HCT116 (cell line): ENCODE measurements at regions not wholly inside any gene's neighbourhood (a gene's known extent, or its start where the extent isn't known, plus 50 kb on each side); places are given as distances from the start of the nearest gene placed in this dataset.

Source experiments
- ATAC-seq: fragments of 200-7000 bp; cut with Tn5 transposase; 2 replicates; pipeline ENCODE4 v1.9.1; 2020; ENCODE audit warnings: mild to moderate bottlenecking, moderate library complexity
- BruUV-seq: library from RNA; stranded (reverse); fragments of 400-500 nt; replicated peaks from 2 replicates; lab custom pipeline; 2021; lab: Mats Ljungman, UMichigan
- CTCF ChIA-PET: fragments of 300-600 bp; sonication (Branson Sonifier 250); formaldehyde crosslinking; loops from one replicate; lab custom pipeline; 2021; ENCODE audit warnings: antibody characterized with exemption; lab: Charles Lee
- POLR2A ChIA-PET: fragments of 300-600, 350-600 bp; sonication (Branson Sonifier 250); formaldehyde crosslinking; loops from one replicate; lab custom pipeline; 2021; ENCODE audit warnings: antibody characterized with exemption; lab: Charles Lee
- RAD21 ChIA-PET, 2 experiments: fragments of 300-600 bp; sonication (Branson Sonifier 250); formaldehyde crosslinking; loops; one replicate each; lab custom pipeline; 2023; ENCODE audit warnings: low total read pairs in 2 of 2; ENCODE audit not compliant: uncharacterized antibody in 2 of 2, unreplicated experiment in 2 of 2, low non-redundant PET in 1 of 2; lab: Charles Lee
- DNase-seq: peaks from one replicate; pipeline ENCODE4 v3.0.0-alpha.2; 2010; ENCODE audit warnings: low read depth, low spot score
- H2AFZ ChIP-seq: fragments of 200-600 bp; shearing (Covaris generic), sonication (generic); 2 replicates; pipeline ENCODE4 v1.6.1; 2017; ENCODE audit warnings: low read depth, mixed run types, mixed read lengths, antibody characterized with exemption, low read length; ENCODE audit not compliant: poor library complexity, severe bottlenecking
- H3K27ac ChIP-seq: 2 replicates; pipeline ENCODE4 v1.5.1; 2012; ENCODE audit warnings: low read depth, low read length
- H3K27me3 ChIP-seq: fragments of 200-600 bp; sonication (generic); 2 replicates; pipeline ENCODE4 v1.6.1; 2016; ENCODE audit warnings: mixed run types, low read length, mixed read lengths; ENCODE audit not compliant: insufficient read depth
- H3K36me3 ChIP-seq, 2 experiments: fragments of 200-500 bp in 1 of 2; fragments of 200-600 bp in 1 of 2; sonication (Bioruptor generic) in 1 of 2; sonication (generic) in 1 of 2; 2 replicates each; pipeline versions ENCODE4 v1.5.1 to v1.6.1; 2014 to 2016; ENCODE audit warnings: low read length in 2 of 2, inconsistent platforms in 1 of 2, mixed read lengths in 1 of 2, mixed run types in 1 of 2; ENCODE audit not compliant: insufficient read depth in 2 of 2, control insufficient read depth in 1 of 2
- H3K4me1 ChIP-seq, 2 experiments: fragments of 200-600 bp in 1 of 2; sonication (generic) in 1 of 2; 2 replicates each; pipeline versions ENCODE4 v1.5.1 to v1.6.1; 2012 to 2017; ENCODE audit warnings: low read length in 2 of 2, inconsistent platforms in 1 of 2, mild to moderate bottlenecking in 1 of 2, mixed read lengths in 1 of 2, mixed run types in 1 of 2, moderate library complexity in 1 of 2; ENCODE audit not compliant: insufficient read depth in 2 of 2, control insufficient read depth in 1 of 2
- H3K4me2 ChIP-seq: fragments of 200-600 bp; sonication (generic); 2 replicates; pipeline ENCODE4 v1.6.1; 2017; ENCODE audit warnings: mixed run types, low read length, mixed read lengths
- H3K4me3 ChIP-seq, 2 experiments: fragments of 200-600 bp in 1 of 2; sonication (generic) in 1 of 2; replicated peaks in 1 of 2; 2 replicates each; pipeline ENCODE4 v1.5.1; 2011 to 2016; ENCODE audit warnings: low read length in 2 of 2, control low read depth in 1 of 2, low read depth in 1 of 2, mild to moderate bottlenecking in 1 of 2, mixed read lengths in 1 of 2, mixed run types in 1 of 2
- H3K79me2 ChIP-seq: fragments of 200-600 bp; sonication (generic); 2 replicates; pipeline ENCODE4 v1.6.1; 2017; ENCODE audit warnings: mild to moderate bottlenecking, mixed run types, low read length, moderate library complexity, mixed read lengths; ENCODE audit not compliant: insufficient read depth
- H3K9ac ChIP-seq: fragments of 200-600 bp; sonication (generic); 2 replicates; pipeline ENCODE4 v1.6.1; 2016; ENCODE audit warnings: low read length, mixed read lengths
- H3K9me2 ChIP-seq: fragments of 200-600 bp; sonication (generic), shearing (Covaris generic); 2 replicates; pipeline ENCODE4 v1.6.1; 2017; ENCODE audit warnings: mixed run types, mild to moderate bottlenecking, moderate library complexity; ENCODE audit not compliant: insufficient read depth
- H3K9me3 ChIP-seq, 2 experiments: fragments of 200-500 bp in 1 of 2; fragments of 200-600 bp in 1 of 2; sonication (Bioruptor generic) in 1 of 2; sonication (generic) in 1 of 2; 2 replicates each; pipeline ENCODE4 v1.6.1; 2014 to 2017; ENCODE audit warnings: low read length in 2 of 2, mixed read lengths in 2 of 2, inconsistent platforms in 1 of 2, low read depth in 1 of 2, mild to moderate bottlenecking in 1 of 2, mixed run types in 1 of 2, moderate library complexity in 1 of 2; ENCODE audit not compliant: control insufficient read depth in 1 of 2, insufficient read depth in 1 of 2
- H4K20me1 ChIP-seq: fragments of 200-600 bp; sonication (generic), shearing (Covaris generic); 2 replicates; pipeline ENCODE4 v1.6.1; 2017; ENCODE audit warnings: mixed run types, mild to moderate bottlenecking, moderate library complexity; ENCODE audit not compliant: insufficient read depth
- ATF3 ChIP-seq: IDR thresholded peaks from 2 replicates; pipeline ENCODE4 v1.6.1; 2012
- CBX3 ChIP-seq: IDR thresholded peaks from 2 replicates; pipeline ENCODE4 v1.6.1; 2012; ENCODE audit warnings: low read depth
- CEBPB ChIP-seq: IDR thresholded peaks from 2 replicates; pipeline ENCODE4 v1.6.1; 2012; ENCODE audit warnings: low read depth
- EZH2 ChIP-seq: fragments of 200-600 bp; sonication (generic); IDR thresholded peaks from 2 replicates; pipeline ENCODE4 v1.6.1; 2017; ENCODE audit warnings: antibody characterized with exemption, mixed run types
- REST ChIP-seq: IDR thresholded peaks from 2 replicates; pipeline ENCODE4 v1.6.1; 2012; ENCODE audit warnings: low read depth
- SIN3A ChIP-seq: IDR thresholded peaks from 2 replicates; pipeline ENCODE4 v1.6.1; 2012; ENCODE audit warnings: low read depth
- SP1 ChIP-seq: IDR thresholded peaks from 2 replicates; pipeline ENCODE4 v1.6.1; 2012; ENCODE audit warnings: low read depth
- YY1 ChIP-seq: IDR thresholded peaks from 2 replicates; pipeline ENCODE4 v1.6.1; 2011; ENCODE audit warnings: low read length, low read depth, moderate library complexity, mild to moderate bottlenecking; ENCODE audit not compliant: insufficient replicate concordance; ENCODE audit errors: extremely low read depth
- ZBTB33 ChIP-seq: IDR thresholded peaks from 2 replicates; pipeline ENCODE4 v1.6.1; 2011; ENCODE audit warnings: mild to moderate bottlenecking, low read length, moderate library complexity; ENCODE audit not compliant: insufficient replicate concordance; ENCODE audit errors: extremely low read depth
- intact Hi-C: fragments of 100-400 bp; cut with micrococcal nuclease; formaldehyde crosslinking; loops from 2 replicates; pipeline ENCODE4 v1.10.0; 2022

- H3K4me3 ChIP-seq: no peak overlapping the region
- DNase-seq (no peak), ATAC-seq (no peak)
- ChIA-PET RAD21 (no interaction called here), CTCF (no interaction called here), POLR2A (no interaction called here)
- H3K4me1 ChIP-seq: no peaks in the 10 kb centered on the region
- H3K9ac ChIP-seq: no peak overlapping the region
- H3K79me2 ChIP-seq: no peaks in the 10 kb centered on the region
- TF ChIP-seq CBX3 (no peak), REST (no peak), SP1 (no peak), ZBTB33 (no peak), ATF3 (no peak), EZH2 (no peak), YY1 (no peak), CEBPB (no peak), SIN3A (no peak)
- H3K27ac ChIP-seq: no peak overlapping the region
- intact Hi-C loops: no loop called here
- no peaks in the 10 kb centered on the region for H3K36me3 ChIP-seq
- no peaks in the 10 kb centered on the region for H3K27me3 ChIP-seq
- no peaks in the 10 kb centered on the region for H3K9me2 ChIP-seq
- BruUV-seq: no TSS peak
- no peaks in the 10 kb centered on the region for H4K20me1 ChIP-seq
- H3K9me3 ChIP-seq: peaks cover 4 to 28% of the 10 kb centered on the region in 2 experiments; a peak in 2 of 4 replicates
- H2AFZ ChIP-seq: no peak overlapping the region
- no peak overlapping the region for H3K4me2 ChIP-seq
These were observed 750.1 kb upstream of the ADGRL3 start for GRCh38 chr4:60450054-60450453.
